GM12878 (cell line): ENCODE measurements at regions not wholly inside any gene's neighbourhood (a gene's known extent, or its start where the extent isn't known, plus 50 kb on each side); places are given as distances from the start of the nearest gene placed in this dataset.

Experiments used
- ATAC-seq: fragments of 200-7000 bp; cut with Tn5 transposase; 3 replicates; pipeline ENCODE4 v1.9.1; 2020; ENCODE audit warnings: mild to moderate bottlenecking, moderate library complexity
- BruUV-seq: library from RNA; stranded (reverse); fragments of 400-500 nt; replicated peaks from 2 replicates; lab custom pipeline; 2021; lab: Mats Ljungman, UMichigan
- CTCF ChIA-PET: fragments of 300-600 bp; sonication (Branson Sonifier 250); formaldehyde crosslinking; extraction: SDS; loops from one replicate; lab custom pipeline; 2021; ENCODE audit warnings: inconsistent platforms; lab: Yijun Ruan, JAX
- POLR2A ChIA-PET: fragments of 350-600 bp; formaldehyde crosslinking; extraction: SDS; loops from one replicate; lab custom pipeline; 2021; ENCODE audit warnings: inconsistent platforms; lab: Charles Lee
- RAD21 ChIA-PET: fragments of 300-600 bp; sonication (Branson Sonifier 250); formaldehyde crosslinking; loops from one replicate; lab custom pipeline; 2023; ENCODE audit warnings: antibody characterized with exemption; ENCODE audit not compliant: unreplicated experiment; lab: Charles Lee
- SMC1A ChIA-PET: fragments of 300-600 bp; sonication (Branson Sonifier 250); formaldehyde crosslinking; loops from one replicate; lab custom pipeline; 2023; ENCODE audit not compliant: unreplicated experiment, uncharacterized antibody; lab: Charles Lee
- DNase-seq: peaks from one replicate; pipeline ENCODE4 v3.0.0-alpha.2; 2011; ENCODE audit warnings: low read depth, low spot score
- FAIRE-seq: peaks from 3 replicates; lab custom pipeline; 2011; peaks lifted over from hg19 to GRCh38; lab: Jason Lieb, UNC
- H2AFZ ChIP-seq: 2 replicates; pipeline ENCODE4 v1.6.0; 2011; ENCODE audit warnings: low read depth, low read length, control low read depth; ENCODE audit not compliant: control insufficient read depth
- H3K27ac ChIP-seq: 2 replicates; pipeline ENCODE4 v1.5.1; 2011; ENCODE audit warnings: control low read depth; ENCODE audit not compliant: control insufficient read depth, insufficient read depth
- H3K27me3 ChIP-seq, 2 experiments: replicated peaks in 1 of 2; 2 replicates each; pipeline versions ENCODE4 v1.6.0 to v1.6.1; 2011; ENCODE audit warnings: low read length in 1 of 2; ENCODE audit not compliant: control insufficient read depth in 2 of 2, insufficient read depth in 2 of 2
- H3K36me3 ChIP-seq, 2 experiments: 2 replicates each; pipeline ENCODE4 v1.5.1; 2011; ENCODE audit warnings: low read length in 1 of 2; ENCODE audit not compliant: control insufficient read depth in 2 of 2, insufficient read depth in 2 of 2
- H3K4me1 ChIP-seq: 2 replicates; pipeline ENCODE4 v1.6.1; 2011; ENCODE audit warnings: mild to moderate bottlenecking, low read length, moderate library complexity, mixed read lengths; ENCODE audit not compliant: control insufficient read depth, insufficient read depth
- H3K4me2 ChIP-seq: 2 replicates; pipeline ENCODE4 v1.6.0; 2011; ENCODE audit warnings: control low read depth; ENCODE audit not compliant: control insufficient read depth, insufficient read depth
- H3K4me3 ChIP-seq: fragments of 200-600 bp; sonication (generic); 2 replicates; pipeline ENCODE4 v1.5.1; 2016
- H3K79me2 ChIP-seq: 2 replicates; pipeline ENCODE4 v1.6.0; 2011; ENCODE audit warnings: low read length; ENCODE audit not compliant: control insufficient read depth, insufficient read depth
- H3K9ac ChIP-seq: 2 replicates; pipeline ENCODE4 v1.8.0; 2011; ENCODE audit warnings: low read length, control low read depth, mixed read lengths; ENCODE audit not compliant: control insufficient read depth, insufficient read depth
- H3K9me3 ChIP-seq: replicated peaks from 3 replicates; pipeline ENCODE4 v1.5.1; 2011; ENCODE audit warnings: mild to moderate bottlenecking, low read length; ENCODE audit not compliant: control insufficient read depth, insufficient read depth
- H4K20me1 ChIP-seq: 2 replicates; pipeline ENCODE4 v1.6.0; 2011; ENCODE audit not compliant: control insufficient read depth, insufficient read depth
- BMI1 ChIP-seq: fragments of 450-650 bp; IDR thresholded peaks from 2 replicates; pipeline ENCODE4 v1.6.1; 2016; ENCODE audit warnings: mild to moderate bottlenecking, moderate library complexity, borderline replicate concordance
- ETV6 ChIP-seq, 2 experiments: fragments of 450-650 bp in 1 of 2; IDR thresholded peaks in 1 of 2; conservative IDR thresholded peaks in 1 of 2; 2 replicates each; pipeline ENCODE4 v1.6.1; 2014; ENCODE audit warnings: antibody characterized with exemption in 1 of 2, borderline replicate concordance in 1 of 2, low read depth in 1 of 2, mild to moderate bottlenecking in 1 of 2, moderate library complexity in 1 of 2
- POU2F2 ChIP-seq: IDR thresholded peaks from 3 replicates; pipeline ENCODE4 v1.6.1; 2011; ENCODE audit warnings: low read depth, mild to moderate bottlenecking, low read length, borderline replicate concordance
- WRNIP1 ChIP-seq: IDR thresholded peaks from 2 replicates; pipeline ENCODE4 v1.6.1; 2011; ENCODE audit warnings: low read depth, low read length, improper control_type of control experiment, borderline replicate concordance
- ZNF622 ChIP-seq: fragments of 450-650 bp; IDR thresholded peaks from 2 replicates; pipeline ENCODE4 v1.6.1; 2017; ENCODE audit warnings: mild to moderate bottlenecking, inconsistent platforms
- WGBS: methylation state at CpG from one replicate; pipeline ENCODE4 v1.1.6; 2016; ENCODE audit warnings: low lambda C conversion rate; ENCODE audit not compliant: insufficient replicate concordance, insufficient coverage; ENCODE audit errors: missing lambda C conversion rate; 5-methylcytosine and 5-hydroxymethylcytosine counted together
- in situ Hi-C: fragments of 300-500 bp; cut with MboI; formaldehyde crosslinking; loops from 9 replicates; pipeline ENCODE4 v1.14.3; 2018; ENCODE audit warnings: mixed read lengths
- intact Hi-C: fragments of 100-400 bp; cut with micrococcal nuclease; formaldehyde crosslinking; loops from one replicate; pipeline ENCODE4 v1.14.2; 2022; ENCODE audit not compliant: unreplicated experiment
- TF ChIP-seq, protein P1 (sequence below): IDR thresholded peaks from 2 replicates; pipeline ENCODE4 v1.6.1; 2011; ENCODE audit warnings: borderline replicate concordance, low read depth, mild to moderate bottlenecking, moderate library complexity, low read length; ENCODE audit not compliant: insufficient read depth, poor library complexity, severe bottlenecking

DNA sequence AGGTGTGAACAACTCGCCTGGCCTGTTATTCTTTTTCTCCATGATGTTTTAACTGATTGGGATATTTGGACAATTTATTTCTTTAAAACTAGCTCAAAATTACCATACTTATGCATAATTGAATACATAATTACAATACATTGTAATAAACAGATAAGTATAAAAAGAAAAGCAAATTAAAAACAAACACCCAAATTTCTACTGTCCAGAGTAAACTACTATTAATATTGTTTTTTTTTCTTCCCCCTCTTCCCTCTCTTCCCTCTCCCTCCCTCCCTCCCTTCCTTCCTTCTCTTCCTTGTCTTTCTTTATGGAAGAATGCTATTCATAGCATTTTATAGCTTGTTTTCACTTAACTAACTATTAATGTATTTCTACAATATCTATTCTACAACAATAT lies 117.7 kb upstream of the IVNS1ABP start:
- H3K36me3 ChIP-seq = no peaks in the 10 kb centered on the region
- no peaks in the 10 kb centered on the region for H4K20me1 ChIP-seq
- 39% methylated on average over 1 of the region's 1 CpG for WGBS
- H3K4me2 ChIP-seq = no peak overlapping the region
- no peaks in the 10 kb centered on the region for H3K27me3 ChIP-seq
- no peak for TF ChIP-seq ETV6 (conservative IDR thresholded peaks at IDR 0.05 in 1 of 2, IDR thresholded peaks at IDR 0.05 in 1 of 2; ENCODE audit: borderline replicate concordance in 1 of 2, low read depth in 1 of 2)
- TF ChIP-seq POU2F2 = no peak
- TF ChIP-seq, protein P1, sequence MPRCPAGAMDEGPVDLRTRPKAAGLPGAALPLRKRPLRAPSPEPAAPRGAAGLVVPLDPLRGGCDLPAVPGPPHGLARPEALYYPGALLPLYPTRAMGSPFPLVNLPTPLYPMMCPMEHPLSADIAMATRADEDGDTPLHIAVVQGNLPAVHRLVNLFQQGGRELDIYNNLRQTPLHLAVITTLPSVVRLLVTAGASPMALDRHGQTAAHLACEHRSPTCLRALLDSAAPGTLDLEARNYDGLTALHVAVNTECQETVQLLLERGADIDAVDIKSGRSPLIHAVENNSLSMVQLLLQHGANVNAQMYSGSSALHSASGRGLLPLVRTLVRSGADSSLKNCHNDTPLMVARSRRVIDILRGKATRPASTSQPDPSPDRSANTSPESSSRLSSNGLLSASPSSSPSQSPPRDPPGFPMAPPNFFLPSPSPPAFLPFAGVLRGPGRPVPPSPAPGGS = no peak
- TF ChIP-seq BMI1 = no peak
- no peak for TF ChIP-seq ZNF622
- TF ChIP-seq WRNIP1 = no peak
- no peak for DNase-seq
- H3K79me2 ChIP-seq = no peaks in the 10 kb centered on the region
- ChIA-PET CTCF (interaction anchor here (1.0 kb wide), 1 partner anchor 161 kb away, joined by 3 read pairs; no protein-coding TSS in a partner anchor), RAD21 (interaction anchor here (0.6 kb wide), 1 partner anchor 125 kb away, joined by 3 read pairs; no protein-coding TSS in a partner anchor), POLR2A (no interaction called here), SMC1A (interaction anchor here (0.6 kb wide), 1 partner anchor 83 kb away, joined by 3 read pairs; no protein-coding TSS in a partner anchor)
- no peak overlapping the region for H3K4me3 ChIP-seq
- in situ Hi-C loops = no loop called here
- no peaks in the 10 kb centered on the region; the same call in 2 of the 3 replicates for H3K9me3 ChIP-seq
- intact Hi-C loops = no loop called here
- FAIRE-seq = no peak
- H3K9ac ChIP-seq = no peak overlapping the region
- BruUV-seq = no TSS peak
- no peaks in the 10 kb centered on the region for H3K4me1 ChIP-seq
- no peak overlapping the region for H2AFZ ChIP-seq
- ATAC-seq = no peak
- no peak overlapping the region for H3K27ac ChIP-seq
